Ovary (tissue), 7 donors: ENCODE measurements at regions not wholly inside any gene's neighbourhood (a gene's known extent, or its start where the extent isn't known, plus 50 kb on each side); places are given as distances from the start of the nearest gene placed in this dataset.

Experiments used
- DNase-seq, 5 donors: peaks; one replicate each; pipeline ENCODE4 v3.0.0-alpha.2; 2019 to 2020
- H3K27ac ChIP-seq, 2 donors: fragments of 200-600 bp; one replicate each; pipeline versions ENCODE4 v1.5.1 to v1.8.0; 2019 to 2022
- H3K27me3 ChIP-seq: fragments of 200-600 bp; one replicate; pipeline ENCODE4 v1.8.0; 2022
- H3K36me3 ChIP-seq: fragments of 200-600 bp; sonication (generic); one replicate; pipeline ENCODE4 v1.5.1; 2019
- H3K4me1 ChIP-seq: one replicate; pipeline ENCODE4 v1.8.1; 2013; ENCODE audit warnings: mild to moderate bottlenecking, moderate library complexity; ENCODE audit not compliant: insufficient read depth
- H3K4me3 ChIP-seq: fragments of 200-600 bp; sonication (generic); one replicate; pipeline ENCODE4 v1.5.1; 2017
- H3K9me3 ChIP-seq, 2 donors: fragments of 200-600 bp in 1 of 2; sonication (generic) in 1 of 2; one replicate each; pipeline versions ENCODE4 v1.5.1 to v1.8.1; 2013 to 2019; ENCODE audit warnings: mild to moderate bottlenecking in 1 of 2, moderate library complexity in 1 of 2
- EP300 ChIP-seq: sonication (generic); formaldehyde crosslinking; IDR thresholded peaks from one replicate; pipeline ENCODE4 v1.6.1; 2017; ENCODE audit warnings: antibody characterized with exemption
- POLR2A ChIP-seq: fragments of 450-650 bp; IDR thresholded peaks from one replicate; pipeline ENCODE4 v1.6.1; 2017; ENCODE audit warnings: antibody characterized with exemption, mild to moderate bottlenecking, moderate library complexity
- WGBS, 3 donors: extraction: QIAGEN DNeasy Blood & Tissue Kit in 1 of 3; methylation state at CpG; one replicate each; pipeline versions ENCODE4 v1.1.5 to v1.1.7; 2013 to 2017; 5-methylcytosine and 5-hydroxymethylcytosine counted together
- intact Hi-C, 4 donors: fragments of 100-400 bp; cut with DNase I; formaldehyde crosslinking; loops; one replicate each; pipeline versions ENCODE4 v1.11.0 to v1.15.1; 2022 to 2023
- TF ChIP-seq, protein P1 (sequence below), 3 donors: fragments of 450-650 bp in 2 of 3; fragments of 200-600 bp in 1 of 3; IDR thresholded peaks; one replicate each; pipeline versions ENCODE4 v1.5.1 to v1.8.0; 2016 to 2022; ENCODE audit warnings: antibody characterized with exemption in 3 of 3, mild to moderate bottlenecking in 1 of 3
- donor health status: DM: no; HTN: no; CAD: no; lungs with moderate emphysema.
- donor health status: DM: no; HTN: no; CAD: no.
- donor health status: Bipolar disorder and iron deficiency.
- donor health status: DM: no; HTN: no; CAD: no.
- donor health status: DM: yes; HTN: yes; CAD: no.

- WGBS, 3 donors = 80 to 98% (median 96%) methylated on average over 1 of the region's 1 CpG
- H3K27ac ChIP-seq = no peak overlapping the region
Measured at GRCh38 chr20:57902473-57902872, 192.7 kb upstream of the PMEPA1 start.

GRCh38 chr20:57901526-57901925, 191.7 kb upstream of the PMEPA1 start:
- Histone ChIP-seq H3K4me3 (no peak overlapping the region), H3K27me3 (no peaks in the 10 kb centered on the region), H3K36me3 (no peaks in the 10 kb centered on the region), H3K27ac (no peak overlapping the region), H3K9me3 (no peaks in the 10 kb centered on the region), H3K4me1 (no peaks in the 10 kb centered on the region)
- no peak for TF ChIP-seq POLR2A
- no peak for TF ChIP-seq EP300
- TF ChIP-seq, protein P1, sequence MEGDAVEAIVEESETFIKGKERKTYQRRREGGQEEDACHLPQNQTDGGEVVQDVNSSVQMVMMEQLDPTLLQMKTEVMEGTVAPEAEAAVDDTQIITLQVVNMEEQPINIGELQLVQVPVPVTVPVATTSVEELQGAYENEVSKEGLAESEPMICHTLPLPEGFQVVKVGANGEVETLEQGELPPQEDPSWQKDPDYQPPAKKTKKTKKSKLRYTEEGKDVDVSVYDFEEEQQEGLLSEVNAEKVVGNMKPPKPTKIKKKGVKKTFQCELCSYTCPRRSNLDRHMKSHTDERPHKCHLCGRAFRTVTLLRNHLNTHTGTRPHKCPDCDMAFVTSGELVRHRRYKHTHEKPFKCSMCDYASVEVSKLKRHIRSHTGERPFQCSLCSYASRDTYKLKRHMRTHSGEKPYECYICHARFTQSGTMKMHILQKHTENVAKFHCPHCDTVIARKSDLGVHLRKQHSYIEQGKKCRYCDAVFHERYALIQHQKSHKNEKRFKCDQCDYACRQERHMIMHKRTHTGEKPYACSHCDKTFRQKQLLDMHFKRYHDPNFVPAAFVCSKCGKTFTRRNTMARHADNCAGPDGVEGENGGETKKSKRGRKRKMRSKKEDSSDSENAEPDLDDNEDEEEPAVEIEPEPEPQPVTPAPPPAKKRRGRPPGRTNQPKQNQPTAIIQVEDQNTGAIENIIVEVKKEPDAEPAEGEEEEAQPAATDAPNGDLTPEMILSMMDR (IDR thresholded peaks at IDR 0.05) = no peak
- intact Hi-C loops = no loop called here
- DNase-seq = no peak
- 86 to 90% (median 87%) methylated on average over 4 of the region's 4 CpGs for WGBS, 3 donors

More at GRCh38 chr20:57902473-57902872, 192.7 kb upstream of the PMEPA1 start:
- no peaks in the 10 kb centered on the region for H3K36me3 ChIP-seq
- intact Hi-C loops = no loop called here
- peaks cover 2% of the 10 kb centered on the region for H3K4me1 ChIP-seq
- no peaks in the 10 kb centered on the region for H3K27me3 ChIP-seq
- no peak overlapping the region for H3K4me3 ChIP-seq
- DNase-seq = no peak
- H3K9me3 ChIP-seq = no peaks in the 10 kb centered on the region
- no peak for TF ChIP-seq EP300
- TF ChIP-seq, protein P1 (IDR thresholded peaks at IDR 0.05) = no peak
- no peak for TF ChIP-seq POLR2A

- no peaks in the 10 kb centered on the region for H3K27me3 ChIP-seq
- no peak for DNase-seq
- no peak overlapping the region for H3K27ac ChIP-seq
- intact Hi-C loops = no loop called here
- H3K4me1 ChIP-seq = no peaks in the 10 kb centered on the region
- H3K36me3 ChIP-seq = no peaks in the 10 kb centered on the region
- H3K9me3 ChIP-seq = no peaks in the 10 kb centered on the region
- TF ChIP-seq, protein P1 (IDR thresholded peaks at IDR 0.05) = no peak
- TF ChIP-seq POLR2A (no peak), EP300 (no peak)
- 64 to 68% (median 65%) methylated on average over 9 of the region's 9 CpGs for WGBS, 3 donors
- H3K4me3 ChIP-seq = no peak overlapping the region
Measured at GRCh38 chr20:57900226-57900905, 190.6 kb upstream of the PMEPA1 start.

DNA sequence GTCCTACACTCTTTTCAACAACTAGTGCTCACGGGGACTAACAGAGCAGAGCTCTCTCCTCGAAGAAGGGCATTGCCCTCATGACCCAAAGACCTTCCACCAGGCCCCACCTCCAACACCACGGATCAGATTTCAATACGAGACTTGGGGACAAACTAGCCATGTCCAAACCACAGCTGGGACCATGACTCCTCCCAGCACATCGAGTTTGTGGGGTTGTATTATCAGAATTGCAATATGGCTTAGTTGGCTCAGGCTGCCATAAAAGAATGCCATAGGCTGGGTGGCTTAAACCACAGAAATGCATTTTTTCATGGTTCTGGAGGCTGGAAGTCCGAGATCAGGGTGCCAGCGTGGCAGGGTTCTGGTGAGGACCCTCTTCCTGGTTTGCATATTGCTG, 189.7 kb upstream of the PMEPA1 start:
- WGBS, 3 donors = 71 to 74% (median 73%) methylated on average over 7 of the region's 7 CpGs
- H3K27me3 ChIP-seq = no peaks in the 10 kb centered on the region

More for the DNA sequence above, 189.7 kb upstream of the PMEPA1 start:
- no peaks in the 10 kb centered on the region for H3K36me3 ChIP-seq
- H3K27ac ChIP-seq = no peak overlapping the region
- H3K4me3 ChIP-seq = no peak overlapping the region
- intact Hi-C loops = no loop called here
- TF ChIP-seq EP300 (no peak), POLR2A (no peak)
- TF ChIP-seq, protein P1 (IDR thresholded peaks at IDR 0.05) = no peak
- DNase-seq = no peak
- no peaks in the 10 kb centered on the region for H3K9me3 ChIP-seq
- no peaks in the 10 kb centered on the region for H3K4me1 ChIP-seq
